SIG-M5 treated with dmso at 0.1 percent for 504 hours (cell line): ENCODE measurements at regions not wholly inside any gene's neighbourhood (a gene's known extent, or its start where the extent isn't known, plus 50 kb on each side); places are given as distances from the start of the nearest gene placed in this dataset.

Experiments used
- DNase-seq: peaks from one replicate; lab custom pipeline; 2025; ENCODE audit not compliant: unreplicated experiment; lab: John Stamatoyannopoulos, UW

DNA sequence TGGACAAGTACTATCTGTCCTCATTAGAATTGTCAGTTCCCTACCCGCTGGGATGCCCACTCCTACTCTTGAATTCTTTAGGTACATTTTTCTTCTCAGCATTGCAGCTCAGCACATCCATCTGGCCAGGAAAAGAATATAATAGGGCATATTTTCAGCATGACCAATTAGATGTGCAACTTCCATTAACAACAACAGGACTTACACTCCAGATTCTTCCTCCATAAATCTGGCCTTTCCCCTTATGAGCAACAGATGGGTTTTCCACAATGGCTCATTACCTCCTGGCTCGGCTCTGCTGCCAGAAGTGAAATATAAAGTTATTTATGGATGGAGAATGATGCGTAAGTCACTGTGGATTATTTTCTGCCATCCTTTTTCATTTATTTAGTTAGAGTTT, 443.8 kb upstream of the TGFBR2 start:
- no peak for DNase-seq

DNA sequence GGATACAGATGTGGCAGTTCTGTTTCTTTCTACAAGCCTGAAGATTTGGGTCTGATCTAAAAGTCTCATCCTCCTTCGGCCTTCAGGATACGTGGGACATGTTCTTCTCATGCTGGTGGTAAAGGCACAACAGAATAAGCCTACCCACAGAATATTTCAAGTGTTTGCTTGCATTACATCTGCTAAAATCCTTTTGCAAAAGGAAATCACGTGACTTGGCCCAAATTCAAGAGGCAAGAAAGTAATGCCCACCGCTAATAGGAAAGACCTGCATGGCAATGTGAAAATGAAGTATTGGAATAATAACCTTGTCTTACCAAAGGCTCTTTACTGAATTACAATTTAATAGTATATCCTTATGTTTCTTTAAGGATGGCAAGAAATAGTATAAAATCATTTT, 439.9 kb upstream of the TGFBR2 start:
- DNase-seq = no peak

DNA sequence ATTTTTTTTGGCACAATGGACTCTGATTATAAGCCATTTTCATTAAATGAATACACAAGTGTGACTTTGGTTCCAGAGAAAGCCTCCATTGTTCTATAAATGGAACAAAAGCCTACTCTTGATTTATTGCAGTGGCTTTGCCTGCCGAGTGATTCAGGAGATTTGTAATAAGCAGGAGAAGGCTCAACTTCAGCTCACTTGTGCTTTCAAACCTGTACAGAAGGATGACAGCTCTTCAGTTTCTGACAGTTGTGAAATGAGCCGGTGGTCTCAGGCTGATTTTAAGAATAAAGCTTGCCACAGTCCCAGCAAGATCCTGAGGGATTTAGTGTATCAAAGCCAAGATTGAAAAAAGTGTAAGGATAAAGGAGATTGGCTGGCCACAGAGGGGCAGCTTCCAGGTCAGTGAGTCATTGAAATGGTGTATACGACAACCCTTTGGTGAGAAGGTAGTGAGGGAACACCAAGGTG, 438.8 kb upstream of the TGFBR2 start:
- DNase-seq = no peak

DNA sequence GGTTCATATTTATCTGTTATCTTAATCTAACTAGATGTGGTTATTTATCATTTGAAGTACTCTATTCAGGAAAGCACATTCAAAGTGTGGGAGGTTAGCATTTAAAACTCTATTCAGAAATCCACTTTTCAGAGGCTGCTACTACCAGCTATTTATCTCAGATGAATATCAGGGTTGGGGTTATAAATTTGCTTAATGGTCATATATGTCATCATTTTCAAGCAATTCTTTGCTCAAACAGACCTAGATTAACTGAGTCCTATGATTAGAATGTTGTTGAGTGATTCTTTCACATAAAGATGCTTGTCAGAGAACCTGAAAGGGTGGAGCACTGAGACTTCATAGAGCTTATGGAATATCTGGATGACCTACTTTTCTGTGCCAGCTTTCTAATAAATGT, 436.9 kb upstream of the TGFBR2 start:
- DNase-seq = no peak

DNA sequence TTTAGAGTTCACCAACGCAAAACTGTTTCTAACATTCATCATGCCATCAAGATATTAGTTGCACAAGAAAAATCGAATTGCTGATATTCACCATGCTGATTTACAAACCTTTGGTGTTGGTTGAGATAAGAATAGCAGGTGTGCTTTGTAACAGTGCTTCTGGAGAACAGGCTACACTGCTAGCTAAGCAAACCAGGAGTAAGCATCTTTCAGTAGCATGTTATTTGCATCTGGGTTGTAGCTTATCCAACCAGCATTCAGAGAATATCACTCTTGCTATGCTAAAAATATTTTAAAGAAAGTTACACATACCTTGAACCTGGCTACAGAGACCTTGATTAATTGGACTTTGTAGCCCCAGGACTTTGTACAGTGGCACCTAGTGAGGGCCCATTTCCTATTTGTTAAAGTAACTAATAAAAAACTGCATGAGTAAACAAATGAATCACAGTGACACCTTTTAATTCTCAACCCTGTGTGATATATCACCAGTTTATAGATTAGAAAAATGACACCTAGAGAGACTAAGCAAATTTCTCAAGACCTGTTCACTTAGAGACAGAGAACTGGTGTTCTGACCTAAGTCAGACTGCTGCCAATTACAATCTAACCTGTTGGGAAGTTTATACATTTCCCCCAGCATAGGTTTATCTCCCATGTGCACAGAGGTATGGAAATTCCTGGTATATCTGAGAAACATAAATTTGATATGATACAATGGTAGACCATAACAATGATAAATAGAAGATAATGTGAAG, 435.5 kb upstream of the TGFBR2 start:
- DNase-seq = no peak

DNA sequence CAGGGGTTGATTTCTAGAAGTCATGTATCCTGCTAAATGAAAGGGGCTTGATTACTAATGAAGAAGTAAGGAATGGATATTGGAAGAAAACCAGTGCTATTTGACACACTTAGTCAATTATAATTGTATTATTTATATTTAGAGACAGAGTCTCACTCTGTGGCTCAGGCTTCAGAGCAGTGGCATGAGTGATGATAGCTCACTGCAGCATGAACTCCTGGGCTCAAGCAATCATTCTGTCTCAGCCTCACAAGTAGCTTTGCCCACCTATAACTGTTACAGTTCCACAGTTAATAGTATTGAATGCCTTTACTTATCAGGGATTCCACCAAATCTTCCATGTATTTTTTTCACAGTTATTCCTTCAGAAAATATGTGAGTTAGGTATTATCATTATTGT, 432.0 kb upstream of the TGFBR2 start:
- no peak for DNase-seq

DNA sequence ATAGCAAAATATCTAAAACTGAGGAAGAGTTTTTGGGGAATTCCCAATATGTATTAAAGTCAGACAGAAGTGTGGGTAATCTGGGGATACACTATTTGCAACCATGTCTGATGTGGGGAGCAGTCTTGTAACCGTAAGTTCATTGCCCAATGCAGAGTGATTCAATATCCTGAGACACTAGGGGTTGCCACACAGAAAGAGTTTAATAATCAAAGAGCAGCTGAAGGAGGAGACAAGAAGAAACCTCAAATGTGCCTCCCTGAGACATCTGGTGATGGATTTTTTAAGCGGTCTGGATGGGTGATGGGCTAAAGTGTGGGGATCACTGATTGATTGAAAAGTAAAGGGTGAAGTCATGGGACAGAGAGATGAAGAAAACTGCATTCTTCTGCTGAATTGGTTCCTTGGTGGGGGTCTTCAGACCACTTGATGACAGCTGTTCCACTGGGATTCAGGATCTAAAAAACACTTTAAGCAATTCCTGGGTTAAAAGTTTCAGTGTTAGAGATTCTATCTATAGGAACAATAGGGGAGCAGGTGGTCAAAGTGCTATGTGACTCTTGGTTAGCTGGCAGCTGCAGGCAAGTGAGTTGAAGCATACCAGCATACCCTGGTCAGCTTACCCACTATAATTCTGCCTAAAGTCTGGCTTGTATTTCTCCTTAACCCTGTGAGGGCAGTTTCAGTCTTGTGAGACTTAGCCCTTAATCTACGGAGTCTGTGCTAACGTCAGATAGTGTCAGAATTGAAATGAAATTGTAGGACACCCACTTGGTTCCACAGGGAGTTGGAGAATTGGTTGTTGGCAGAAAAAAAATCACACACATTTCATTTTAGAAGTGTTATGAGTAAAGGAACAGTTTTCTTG, 425.9 kb upstream of the TGFBR2 start:
- DNase-seq = peak; percentile 82

DNA sequence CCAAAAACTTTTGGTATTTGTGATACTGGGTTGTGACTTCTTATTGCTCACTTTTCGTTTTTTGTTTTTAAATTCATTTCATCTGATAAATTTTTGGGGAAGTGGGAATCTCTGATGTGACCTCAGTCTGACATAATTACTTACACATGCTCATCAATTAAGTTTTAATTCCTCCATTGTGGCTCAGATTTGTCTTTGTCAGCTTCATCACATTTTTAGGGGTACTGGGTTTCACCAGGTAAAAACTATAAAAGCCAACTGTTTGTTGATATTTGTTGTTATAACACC, 425.3 kb upstream of the TGFBR2 start:
- DNase-seq = no peak

DNA sequence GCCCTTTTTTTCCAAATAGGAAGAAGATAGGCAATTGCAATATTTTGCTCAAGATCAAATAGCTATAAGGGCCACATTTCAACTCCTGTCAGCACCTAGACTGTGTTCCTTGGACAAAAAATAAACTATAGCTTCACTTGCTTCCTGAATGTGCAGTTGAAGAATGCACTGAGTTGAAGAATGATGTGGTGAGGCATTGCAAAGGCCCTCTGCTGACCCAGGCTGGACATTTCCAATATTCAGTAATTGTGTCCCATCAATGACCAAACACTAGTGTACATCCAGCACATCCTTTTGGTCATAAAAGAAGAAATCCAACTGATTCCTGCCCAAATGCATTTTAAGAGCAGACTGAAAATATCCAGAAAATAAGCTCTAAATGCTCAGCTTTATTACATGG, 424.8 kb upstream of the TGFBR2 start:
- no peak for DNase-seq

DNA sequence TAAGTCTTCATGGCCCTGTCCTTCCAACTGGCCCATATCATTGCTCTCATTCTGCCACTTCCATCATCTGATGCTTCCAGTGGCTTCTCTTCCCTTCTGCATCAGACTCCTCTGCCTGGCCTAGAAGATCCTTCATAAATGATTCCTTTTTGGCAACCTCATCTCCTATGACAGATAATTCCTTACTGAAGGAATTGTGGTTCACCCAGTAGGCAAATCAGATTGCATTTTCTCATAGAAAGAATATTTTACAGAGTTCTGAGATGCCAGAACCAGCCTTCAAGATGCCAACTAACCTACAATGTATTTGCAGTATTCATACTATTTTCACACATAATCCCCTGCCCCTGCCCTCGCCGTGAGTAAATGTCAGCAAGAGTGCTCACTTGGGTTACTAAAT, 423.0 kb upstream of the TGFBR2 start:
- no peak for DNase-seq

DNA sequence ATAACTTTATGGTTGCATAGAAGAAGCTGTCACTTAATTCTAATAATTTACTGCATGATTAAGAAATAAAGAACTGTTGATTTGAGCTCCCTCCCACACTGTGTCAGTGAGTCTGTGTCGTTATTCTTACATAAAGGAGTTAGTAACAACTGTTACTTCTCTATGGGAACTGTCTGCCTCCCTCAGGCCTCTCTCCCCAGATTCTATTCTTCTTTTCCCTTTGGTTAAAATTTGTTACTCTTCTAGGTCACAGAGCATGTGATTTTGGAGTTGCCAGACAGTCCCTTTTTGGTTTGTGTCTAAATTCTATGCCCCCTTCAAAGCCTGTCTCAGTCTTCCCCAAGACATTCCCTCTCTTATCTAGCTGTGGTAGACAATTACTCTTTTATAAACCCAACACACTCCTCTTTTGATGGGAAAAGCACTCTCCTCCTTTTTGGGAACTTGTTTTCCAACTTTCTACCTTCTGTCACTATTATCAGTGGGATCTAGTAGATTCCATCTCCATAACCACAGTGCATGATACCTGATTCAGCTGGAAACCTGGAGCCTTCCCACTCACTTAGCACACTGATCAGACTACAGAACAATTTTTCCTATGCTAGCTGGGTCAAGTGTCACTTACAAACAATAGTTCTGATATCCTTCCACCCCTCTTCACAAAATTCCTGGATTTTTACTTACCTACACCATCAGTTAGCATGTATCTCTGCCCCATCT, 422.1 kb upstream of the TGFBR2 start:
- peak; percentile 8 for DNase-seq

DNA sequence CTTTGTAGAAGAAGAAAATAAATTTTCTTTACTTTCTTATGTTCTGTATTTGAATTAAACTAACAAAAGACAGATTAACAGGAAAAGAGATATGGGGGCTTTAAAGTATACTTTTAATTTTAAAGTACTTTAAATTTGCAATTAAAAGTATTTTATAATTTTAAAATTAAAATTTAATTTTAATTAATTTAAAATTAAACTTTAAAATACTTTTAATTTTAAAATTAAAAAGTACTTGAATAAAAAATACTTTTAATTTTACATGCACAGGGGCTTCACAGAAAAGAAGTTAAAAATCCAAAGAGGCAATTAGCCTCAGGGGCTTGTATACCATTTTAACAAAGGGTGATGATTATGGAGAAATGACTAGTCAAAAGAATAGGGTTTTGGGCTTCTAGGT, 420.5 kb upstream of the TGFBR2 start:
- DNase-seq = no peak

DNA sequence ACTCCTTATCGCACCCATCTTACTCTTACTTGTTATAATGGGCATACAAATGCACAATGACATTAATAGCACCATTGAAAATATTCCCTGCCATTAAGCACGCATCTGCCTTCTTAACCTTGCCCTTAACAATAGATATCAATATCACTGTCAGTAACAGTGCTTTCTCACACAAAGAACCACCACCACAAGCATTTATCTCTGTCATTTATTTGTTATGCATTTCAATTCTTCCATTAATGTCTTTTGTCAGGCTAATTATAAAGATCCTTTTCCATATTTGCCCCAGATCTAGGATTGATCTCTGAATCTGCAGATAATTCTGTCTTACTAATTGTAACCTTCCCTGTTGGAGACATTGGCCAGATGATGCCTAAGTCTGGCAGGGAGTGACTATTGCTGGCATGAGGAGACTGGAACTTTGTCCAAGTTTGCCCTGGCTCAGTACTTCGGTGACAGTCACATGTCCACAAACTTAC, 419.6 kb upstream of the TGFBR2 start:
- no peak for DNase-seq

DNA sequence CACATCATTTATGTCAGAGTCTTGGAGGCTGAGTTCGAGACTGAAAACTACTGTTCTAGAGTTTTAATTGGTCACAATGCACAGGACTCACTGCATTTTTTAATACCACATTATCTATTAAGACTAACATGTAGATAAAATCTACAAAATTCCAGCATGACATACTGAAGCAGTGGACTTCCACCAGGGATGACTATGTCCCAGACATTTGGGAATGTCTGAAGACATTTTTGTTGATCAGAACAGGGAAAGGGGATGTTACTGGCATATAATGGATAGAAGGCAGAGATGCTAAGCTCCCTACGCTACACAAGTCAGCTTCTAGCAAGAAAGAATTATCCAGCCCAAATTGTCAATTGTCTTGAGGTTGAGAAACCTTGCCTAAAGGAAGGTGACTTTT, 419.0 kb upstream of the TGFBR2 start:
- no peak for DNase-seq

DNA sequence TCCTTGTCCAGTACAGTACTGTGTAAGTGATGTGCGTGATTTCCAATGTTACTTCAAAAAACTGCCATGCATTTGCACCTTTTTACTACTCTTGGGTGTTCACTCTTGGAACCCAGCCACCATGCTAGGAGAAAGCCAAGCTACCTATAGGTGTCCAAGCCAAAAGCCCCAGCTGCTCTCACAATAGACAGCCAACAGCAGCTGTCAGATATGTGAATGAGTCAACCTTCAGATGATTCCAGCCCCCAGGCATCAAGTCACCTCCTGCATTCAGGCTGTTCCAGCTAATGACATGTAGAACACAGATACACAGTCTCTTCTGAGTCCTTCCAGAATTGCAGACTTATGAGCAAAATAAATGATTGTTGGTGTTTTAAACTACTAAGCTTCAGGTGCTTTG, 417.7 kb upstream of the TGFBR2 start:
- no peak for DNase-seq

DNA sequence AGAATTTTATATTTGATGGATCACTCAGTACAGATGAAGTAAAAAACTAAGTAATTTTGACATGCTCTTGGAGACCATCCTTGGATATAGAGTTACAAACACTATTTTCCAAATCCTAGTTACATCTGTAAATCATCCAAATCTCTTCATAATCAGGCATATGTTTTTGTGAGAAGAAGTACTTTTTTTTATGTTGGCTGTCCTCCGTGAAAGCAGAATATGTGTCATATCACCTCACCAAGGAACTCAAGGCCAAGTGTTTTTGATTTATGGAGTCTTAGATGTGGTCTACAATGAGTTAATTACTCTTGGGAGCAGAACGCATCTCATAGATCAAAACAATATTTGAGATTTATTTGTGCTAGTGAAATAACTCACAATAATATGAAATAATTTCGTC, 416.5 kb upstream of the TGFBR2 start:
- no peak for DNase-seq

DNA sequence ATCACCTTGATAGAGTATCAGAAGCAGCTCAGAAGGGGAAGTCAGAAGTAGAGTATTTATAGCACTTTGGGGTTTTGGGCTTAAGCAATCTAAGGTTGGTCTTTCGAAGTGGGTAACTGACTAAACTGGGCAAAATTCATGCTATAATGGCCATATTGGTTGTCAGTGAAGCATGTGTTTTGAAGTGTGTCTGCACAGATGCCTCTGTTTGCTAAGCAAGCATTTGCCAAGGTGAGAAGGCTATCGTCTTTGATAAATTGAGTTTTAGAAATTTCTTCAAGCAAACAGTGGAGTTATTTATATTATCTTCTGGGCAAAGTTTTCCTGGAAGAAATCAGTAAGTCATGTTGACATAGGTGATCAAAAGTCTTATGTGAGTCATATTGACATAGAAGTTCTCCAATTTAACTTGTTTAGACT, 412.8 kb upstream of the TGFBR2 start:
- peak; percentile 87 for DNase-seq

DNA sequence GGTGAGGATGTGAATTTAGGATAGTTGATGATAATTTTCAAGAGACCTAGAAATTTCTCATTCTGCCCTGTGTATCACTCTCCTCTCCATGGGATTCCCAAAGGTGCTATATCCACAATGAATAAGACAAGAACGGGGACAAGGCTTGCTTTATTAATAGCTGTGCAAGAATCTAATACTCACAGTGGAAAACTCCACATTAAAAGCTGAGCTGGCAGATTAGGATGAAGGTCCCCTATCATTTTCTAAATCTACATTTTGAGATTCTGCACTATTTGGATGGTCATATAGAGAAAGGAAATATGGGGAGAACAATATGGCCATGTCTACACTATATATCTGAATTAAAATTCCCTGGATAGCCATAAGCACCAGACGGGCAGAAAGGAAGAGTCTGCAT, 411.0 kb upstream of the TGFBR2 start:
- no peak for DNase-seq

DNA sequence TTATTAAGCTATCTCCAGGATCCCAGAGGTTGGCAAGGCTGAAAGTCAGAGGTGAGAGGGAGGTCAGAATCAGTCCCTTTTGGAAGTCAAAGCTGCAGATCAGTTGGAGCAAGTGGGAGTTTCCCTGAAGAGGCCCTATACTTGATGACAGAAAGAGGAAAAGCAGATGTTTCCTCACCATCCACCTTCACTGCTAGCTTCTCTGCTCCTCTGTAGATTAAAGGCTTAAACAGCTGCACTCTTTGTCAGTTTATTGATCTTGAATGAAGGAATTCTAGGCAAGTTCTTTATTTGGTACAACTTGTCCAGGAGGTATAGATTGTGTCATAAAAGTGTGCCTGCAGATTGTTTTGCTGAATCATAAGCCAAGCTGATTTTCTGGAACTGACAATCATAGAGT, 408.2 kb upstream of the TGFBR2 start:
- no peak for DNase-seq

DNA sequence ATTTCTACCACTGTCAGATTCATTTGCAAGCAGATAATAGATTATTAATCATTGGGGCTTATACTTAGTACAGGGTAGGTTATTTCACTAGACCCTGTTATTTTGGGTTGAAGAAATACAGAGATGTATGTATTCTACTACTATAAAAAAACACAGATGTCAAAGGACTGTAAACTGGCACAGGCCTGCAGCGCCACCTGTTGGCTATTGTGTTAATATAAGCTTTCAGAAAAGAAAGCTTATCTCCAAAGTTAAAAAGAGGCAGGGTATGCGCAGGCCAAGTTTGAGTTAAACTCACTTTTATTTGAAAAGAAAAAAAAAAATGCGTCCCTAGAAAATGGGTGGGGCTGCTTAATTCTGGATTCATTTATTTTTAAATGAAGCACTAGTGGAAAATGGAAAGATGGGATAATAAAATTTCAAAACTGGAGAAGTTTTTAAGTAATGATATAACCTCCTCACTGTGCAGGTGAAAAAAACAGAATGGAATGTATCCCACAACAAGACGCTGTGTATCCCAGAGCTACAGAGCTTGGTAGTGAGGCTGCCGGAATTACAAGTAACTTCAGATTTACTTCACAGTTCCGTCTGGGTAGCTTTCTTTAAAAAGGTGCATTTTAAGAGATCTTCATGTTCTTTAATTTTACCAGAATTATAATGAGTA, 407.2 kb upstream of the TGFBR2 start:
- peak; percentile 44 for DNase-seq

DNA sequence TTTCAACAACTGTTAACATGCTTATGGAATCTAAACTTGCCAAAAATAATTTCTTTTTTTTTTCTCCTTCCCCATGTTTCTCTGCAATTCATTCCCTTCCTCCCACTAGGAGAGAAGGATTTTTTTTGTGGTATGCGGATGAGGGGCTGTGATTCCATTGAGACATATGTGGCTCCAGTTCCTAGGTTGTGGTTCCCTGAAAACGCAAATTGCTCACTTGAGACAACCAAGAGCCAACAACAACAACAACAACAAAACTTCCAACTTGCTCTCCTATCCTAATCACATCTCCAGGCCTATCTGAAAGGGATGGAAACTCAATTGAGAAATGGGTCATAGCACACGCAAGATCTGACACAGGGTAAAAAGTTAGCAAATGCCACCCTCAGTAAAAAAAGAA, 406.5 kb upstream of the TGFBR2 start:
- no peak for DNase-seq
